Left ventricle myocardium inferior (tissue), 1 donor: ENCODE measurements at regions not wholly inside any gene's neighbourhood (a gene's known extent, or its start where the extent isn't known, plus 50 kb on each side); places are given as distances from the start of the nearest gene placed in this dataset.

Experiments used
- DNase-seq: peaks from one replicate; pipeline ENCODE4 v3.0.0-alpha.2; 2020
- H3K27ac ChIP-seq: fragments of 200-600 bp; replicated peaks from 2 replicates; pipeline ENCODE4 v1.8.0; 2021
- H3K27me3 ChIP-seq: fragments of 200-600 bp; 2 replicates; pipeline ENCODE4 v1.8.0; 2021; ENCODE audit warnings: low read depth
- H3K36me3 ChIP-seq: fragments of 200-600 bp; 2 replicates; pipeline ENCODE4 v1.8.0; 2021
- H3K4me1 ChIP-seq: fragments of 200-600 bp; 2 replicates; pipeline ENCODE4 v1.8.0; 2021
- H3K4me3 ChIP-seq: fragments of 200-600 bp; 2 replicates; pipeline ENCODE4 v1.8.0; 2021; ENCODE audit warnings: mild to moderate bottlenecking, moderate library complexity
- H3K9me3 ChIP-seq: fragments of 200-600 bp; replicated peaks from 2 replicates; pipeline ENCODE4 v1.8.0; 2021
- intact Hi-C: fragments of 100-400 bp; cut with micrococcal nuclease; formaldehyde crosslinking; loops from one replicate; pipeline ENCODE4 v1.11.0; 2022
- TF ChIP-seq, protein P1 (sequence below): fragments of 200-600 bp; IDR thresholded peaks from 2 replicates; pipeline ENCODE4 v1.8.0; 2021; ENCODE audit warnings: antibody characterized with exemption, mild to moderate bottlenecking, borderline replicate concordance
- donor health status: DM: no; HTN: yes; CAD: no; lungs with severe emphysema.

DNA sequence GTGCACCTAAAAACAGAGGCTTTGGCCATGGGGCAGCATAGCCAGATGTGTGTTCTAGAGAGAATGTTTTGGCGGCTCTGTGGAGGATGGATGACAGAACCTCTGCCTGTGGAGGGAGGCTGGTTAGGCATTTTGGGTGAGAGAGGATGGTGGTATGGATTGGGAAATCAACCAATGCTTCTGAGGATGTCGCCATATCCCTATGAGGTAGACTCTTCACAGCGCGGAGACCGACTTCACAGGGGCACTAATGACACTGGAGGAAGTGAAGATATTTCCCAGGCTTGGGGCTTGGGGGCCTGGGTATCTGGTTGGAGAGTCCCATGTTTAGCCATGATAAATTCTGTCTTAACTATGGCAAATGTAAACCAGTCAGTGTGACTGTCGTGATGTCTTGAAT, 140.6 kb upstream of the KLF4 start:
- Histone ChIP-seq H3K27ac (no peak overlapping the region), H3K4me1 (no peaks in the 10 kb centered on the region), H3K4me3 (no peak overlapping the region), H3K36me3 (no peaks in the 10 kb centered on the region), H3K9me3 (no peaks in the 10 kb centered on the region), H3K27me3 (no peaks in the 10 kb centered on the region)
- intact Hi-C loops, result no loop called here
- no peak for DNase-seq
- TF ChIP-seq, protein P1, sequence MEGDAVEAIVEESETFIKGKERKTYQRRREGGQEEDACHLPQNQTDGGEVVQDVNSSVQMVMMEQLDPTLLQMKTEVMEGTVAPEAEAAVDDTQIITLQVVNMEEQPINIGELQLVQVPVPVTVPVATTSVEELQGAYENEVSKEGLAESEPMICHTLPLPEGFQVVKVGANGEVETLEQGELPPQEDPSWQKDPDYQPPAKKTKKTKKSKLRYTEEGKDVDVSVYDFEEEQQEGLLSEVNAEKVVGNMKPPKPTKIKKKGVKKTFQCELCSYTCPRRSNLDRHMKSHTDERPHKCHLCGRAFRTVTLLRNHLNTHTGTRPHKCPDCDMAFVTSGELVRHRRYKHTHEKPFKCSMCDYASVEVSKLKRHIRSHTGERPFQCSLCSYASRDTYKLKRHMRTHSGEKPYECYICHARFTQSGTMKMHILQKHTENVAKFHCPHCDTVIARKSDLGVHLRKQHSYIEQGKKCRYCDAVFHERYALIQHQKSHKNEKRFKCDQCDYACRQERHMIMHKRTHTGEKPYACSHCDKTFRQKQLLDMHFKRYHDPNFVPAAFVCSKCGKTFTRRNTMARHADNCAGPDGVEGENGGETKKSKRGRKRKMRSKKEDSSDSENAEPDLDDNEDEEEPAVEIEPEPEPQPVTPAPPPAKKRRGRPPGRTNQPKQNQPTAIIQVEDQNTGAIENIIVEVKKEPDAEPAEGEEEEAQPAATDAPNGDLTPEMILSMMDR, result no peak

DNA sequence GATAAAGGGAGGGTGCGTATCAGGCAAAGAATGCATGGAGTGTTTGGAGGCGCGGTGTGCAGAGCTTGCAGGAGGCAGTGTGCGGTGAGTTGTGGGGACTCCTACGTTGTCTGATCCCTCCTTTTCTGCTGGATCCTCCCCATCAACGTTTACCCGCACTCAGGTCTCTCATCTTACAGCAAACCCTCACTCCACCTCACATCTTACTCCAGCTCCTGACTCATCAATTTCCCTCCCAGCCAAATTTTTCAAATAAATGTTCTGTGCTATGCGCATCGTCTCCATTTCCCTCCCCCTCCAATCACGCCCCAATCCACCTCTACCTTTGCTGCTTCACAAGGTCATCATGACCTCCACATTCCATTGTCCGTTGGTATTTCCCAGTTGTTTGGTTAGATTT, 138.9 kb upstream of the KLF4 start:
- H3K4me1 ChIP-seq, result no peaks in the 10 kb centered on the region
- no peaks in the 10 kb centered on the region for H3K36me3 ChIP-seq
- H3K4me3 ChIP-seq, result no peak overlapping the region
- DNase-seq, result no peak
- H3K27me3 ChIP-seq, result no peaks in the 10 kb centered on the region
- H3K27ac ChIP-seq, result no peak overlapping the region
- TF ChIP-seq, protein P1, result no peak
- H3K9me3 ChIP-seq, result no peaks in the 10 kb centered on the region
- intact Hi-C loops, result no loop called here

DNA sequence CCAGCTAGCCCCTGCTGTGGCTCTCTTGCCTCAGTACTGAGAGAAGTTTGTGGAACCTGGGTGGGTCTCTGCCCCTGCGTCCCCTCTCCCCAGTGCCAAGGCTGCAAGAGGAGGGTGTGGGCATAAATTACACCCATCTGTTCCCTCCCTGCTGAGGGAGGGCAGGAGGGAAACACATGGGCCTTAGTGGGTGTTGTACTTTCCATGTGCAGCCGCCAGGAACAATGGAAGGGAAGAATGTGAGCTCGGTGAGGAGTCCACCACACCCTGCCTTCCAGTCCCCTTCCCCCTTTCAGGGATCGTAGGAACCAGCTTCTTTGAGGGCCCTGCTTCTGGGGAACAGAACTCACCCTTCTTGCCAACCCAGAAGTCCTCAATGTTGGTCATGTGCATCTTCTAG, 138.2 kb upstream of the KLF4 start:
- no peak overlapping the region for H3K27ac ChIP-seq
- TF ChIP-seq, protein P1, result no peak
- no peaks in the 10 kb centered on the region for H3K36me3 ChIP-seq
- H3K4me3 ChIP-seq, result no peak overlapping the region
- no peaks in the 10 kb centered on the region for H3K9me3 ChIP-seq
- DNase-seq, result no peak
- H3K4me1 ChIP-seq, result no peaks in the 10 kb centered on the region
- H3K27me3 ChIP-seq, result no peaks in the 10 kb centered on the region
- intact Hi-C loops, result no loop called here

DNA sequence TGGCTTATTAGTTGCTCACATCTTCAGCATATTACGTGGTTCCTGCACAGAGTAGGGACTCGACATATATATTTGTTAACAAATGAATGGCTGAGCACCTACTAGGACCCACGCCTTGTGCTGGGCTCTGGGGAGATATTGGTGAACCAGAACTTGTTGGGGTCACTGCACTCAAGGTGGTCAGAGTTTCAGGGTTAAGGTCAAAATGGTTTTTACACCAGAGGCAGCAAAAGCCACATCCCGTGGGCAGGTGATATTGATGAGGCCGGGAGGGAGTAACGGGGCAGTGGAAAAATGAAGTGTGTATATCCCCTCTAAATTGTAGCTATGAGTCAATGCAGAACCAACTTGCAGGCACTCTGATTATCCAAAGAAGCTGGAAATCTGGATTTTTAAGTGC, 136.5 kb upstream of the KLF4 start:
- DNase-seq, result no peak
- Histone ChIP-seq H3K27ac (no peak overlapping the region), H3K27me3 (no peaks in the 10 kb centered on the region), H3K9me3 (no peaks in the 10 kb centered on the region), H3K36me3 (no peaks in the 10 kb centered on the region), H3K4me3 (no peak overlapping the region), H3K4me1 (no peaks in the 10 kb centered on the region)
- intact Hi-C loops, result no loop called here
- TF ChIP-seq, protein P1, result no peak

DNA sequence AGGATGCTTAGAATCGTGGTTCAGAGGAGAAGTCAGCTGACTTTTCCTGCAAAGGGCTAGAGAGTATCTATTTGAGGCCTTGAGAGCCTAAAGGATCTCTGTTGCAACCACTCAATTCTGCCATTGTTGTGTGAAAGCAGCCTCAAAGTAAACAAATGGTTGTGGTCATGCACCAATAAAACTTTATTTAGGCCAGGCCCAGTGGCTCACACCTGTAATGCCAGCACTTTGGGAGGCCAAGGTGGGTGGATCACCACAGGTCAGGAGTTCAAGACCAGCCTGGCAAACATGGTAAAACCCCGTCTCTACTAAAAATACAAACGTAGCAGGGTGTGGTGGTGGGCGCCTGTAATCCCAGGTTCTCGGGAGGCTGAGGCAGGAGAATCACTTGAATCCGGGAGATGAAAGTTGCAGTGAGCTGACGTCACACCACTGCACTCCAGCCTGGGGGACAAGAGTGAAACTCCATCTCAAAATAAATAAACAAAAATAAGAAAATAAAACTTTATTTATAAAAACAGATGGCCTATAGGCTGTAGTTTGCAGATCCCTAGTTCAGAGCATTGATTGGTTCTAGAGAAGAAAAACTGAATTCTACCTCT, 135.9 kb upstream of the KLF4 start:
- intact Hi-C loops, result no loop called here
- Histone ChIP-seq H3K36me3 (no peaks in the 10 kb centered on the region), H3K27ac (no peak overlapping the region), H3K27me3 (no peaks in the 10 kb centered on the region), H3K4me3 (no peak overlapping the region), H3K4me1 (no peaks in the 10 kb centered on the region), H3K9me3 (no peaks in the 10 kb centered on the region)
- TF ChIP-seq, protein P1, result no peak
- no peak for DNase-seq
